ENCODE measurements at regions not wholly inside any gene's neighbourhood (a gene's known extent, or its start where the extent isn't known, plus 50 kb on each side); places are given as distances from the start of the nearest gene placed in this dataset.

DNA sequence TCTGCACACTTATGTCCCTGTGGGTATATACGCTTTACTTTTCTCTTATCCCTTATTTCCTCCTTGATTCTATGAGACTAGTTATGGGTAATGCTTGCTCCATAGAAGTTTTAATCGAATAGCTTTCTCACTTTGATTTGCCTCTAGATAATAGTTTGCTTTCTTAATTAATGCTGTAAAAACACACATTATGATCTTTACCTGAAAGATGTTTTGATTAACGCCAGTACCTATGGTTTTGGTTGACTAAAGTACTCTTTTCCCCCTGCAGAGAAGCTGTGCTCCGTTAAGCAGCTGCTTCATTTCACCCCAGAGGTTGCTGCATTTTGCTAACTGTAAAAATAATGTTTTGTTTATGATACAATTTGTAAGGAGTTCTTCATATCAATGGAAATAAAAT lies 362.3 kb downstream of the FLRT2 start:
- TF ChIP-seq, protein P1, sequence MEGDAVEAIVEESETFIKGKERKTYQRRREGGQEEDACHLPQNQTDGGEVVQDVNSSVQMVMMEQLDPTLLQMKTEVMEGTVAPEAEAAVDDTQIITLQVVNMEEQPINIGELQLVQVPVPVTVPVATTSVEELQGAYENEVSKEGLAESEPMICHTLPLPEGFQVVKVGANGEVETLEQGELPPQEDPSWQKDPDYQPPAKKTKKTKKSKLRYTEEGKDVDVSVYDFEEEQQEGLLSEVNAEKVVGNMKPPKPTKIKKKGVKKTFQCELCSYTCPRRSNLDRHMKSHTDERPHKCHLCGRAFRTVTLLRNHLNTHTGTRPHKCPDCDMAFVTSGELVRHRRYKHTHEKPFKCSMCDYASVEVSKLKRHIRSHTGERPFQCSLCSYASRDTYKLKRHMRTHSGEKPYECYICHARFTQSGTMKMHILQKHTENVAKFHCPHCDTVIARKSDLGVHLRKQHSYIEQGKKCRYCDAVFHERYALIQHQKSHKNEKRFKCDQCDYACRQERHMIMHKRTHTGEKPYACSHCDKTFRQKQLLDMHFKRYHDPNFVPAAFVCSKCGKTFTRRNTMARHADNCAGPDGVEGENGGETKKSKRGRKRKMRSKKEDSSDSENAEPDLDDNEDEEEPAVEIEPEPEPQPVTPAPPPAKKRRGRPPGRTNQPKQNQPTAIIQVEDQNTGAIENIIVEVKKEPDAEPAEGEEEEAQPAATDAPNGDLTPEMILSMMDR (IDR thresholded peaks at IDR 0.05), result no peak
- TF ChIP-seq POLR2A (IDR thresholded peaks at IDR 0.05), result no peak

Data from thyroid gland (tissue), 4 donors.